ENCODE measurements at regions not wholly inside any gene's neighbourhood (a gene's known extent, or its start where the extent isn't known, plus 50 kb on each side); places are given as distances from the start of the nearest gene placed in this dataset.
A peak's percentile ranks its signal among the peaks of the same experiment; 100 is the strongest.
"Not testable (repeated sequence)": the region's sequence is repeated elsewhere in the genome, so short reads cannot be mapped to it uniquely, and the experiment has no call there.

DNA sequence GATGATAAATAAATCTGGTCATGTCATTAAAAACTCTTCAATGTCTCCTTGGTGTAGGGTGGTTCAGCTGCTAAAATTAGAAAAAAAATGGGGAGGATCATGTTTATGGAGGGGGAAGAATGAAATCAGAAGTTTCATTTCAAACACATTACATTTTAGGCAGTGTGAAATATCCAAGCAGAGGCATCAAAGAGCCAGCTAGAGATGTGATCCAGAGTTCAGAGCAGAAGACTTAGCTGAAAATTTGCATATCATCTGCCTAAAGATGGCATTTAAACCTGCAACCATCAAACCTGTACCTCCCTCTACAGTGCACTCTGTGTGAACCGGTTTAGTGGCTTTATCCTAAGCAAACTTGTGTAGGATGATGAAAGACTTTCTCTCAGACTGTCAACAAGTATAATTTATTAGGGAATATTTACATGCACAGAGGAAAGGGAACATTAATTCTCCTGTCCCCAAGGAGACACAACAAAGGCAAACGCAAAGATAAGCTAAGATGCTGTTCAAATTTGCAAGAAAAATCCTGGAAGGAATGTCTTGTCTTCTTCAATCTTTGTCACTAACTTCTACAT is 84.8 kb upstream of the PLEKHG1 start:
- no peaks in the 10 kb centered on the region for H3K36me3 ChIP-seq (replicated peaks; ENCODE audit: control insufficient read depth, insufficient read depth, low read length)
- no peak for DNase-seq
- no peak overlapping the region for H3K4me3 ChIP-seq (ENCODE audit: insufficient read depth, low read depth, low read length)
- no peaks in the 10 kb centered on the region for H3K27me3 ChIP-seq (ENCODE audit: control insufficient read depth, insufficient read depth, low read length)

- DNase-seq: no peak
- H3K27me3 ChIP-seq (ENCODE audit: control insufficient read depth, insufficient read depth, low read length): no peaks in the 10 kb centered on the region
- H3K4me3 ChIP-seq (ENCODE audit: insufficient read depth, low read depth, low read length): no peak overlapping the region
- no peaks in the 10 kb centered on the region for H3K36me3 ChIP-seq (replicated peaks; ENCODE audit: control insufficient read depth, insufficient read depth, low read length)
These were observed 83.5 kb upstream of the PLEKHG1 start for GRCh38 chr6:150516199-150516598.

GRCh38 chr6:150517175-150517574 is 82.5 kb upstream of the PLEKHG1 start:
- H3K36me3 ChIP-seq (replicated peaks; ENCODE audit: control insufficient read depth, insufficient read depth, low read length): no peaks in the 10 kb centered on the region
- no peak overlapping the region for H3K4me3 ChIP-seq (ENCODE audit: insufficient read depth, low read depth, low read length)
- no peaks in the 10 kb centered on the region for H3K27me3 ChIP-seq (ENCODE audit: control insufficient read depth, insufficient read depth, low read length)
- no peak for DNase-seq

GRCh38 chr6:150521482-150521881 is 78.2 kb upstream of the PLEKHG1 start:
- no peak for DNase-seq
- Histone ChIP-seq H3K27me3 (ENCODE audit: control insufficient read depth, insufficient read depth, low read length) (no peaks in the 10 kb centered on the region), H3K4me3 (ENCODE audit: insufficient read depth, low read depth, low read length) (no peak overlapping the region), H3K36me3 (replicated peaks; ENCODE audit: control insufficient read depth, insufficient read depth, low read length) (no peaks in the 10 kb centered on the region)

DNA sequence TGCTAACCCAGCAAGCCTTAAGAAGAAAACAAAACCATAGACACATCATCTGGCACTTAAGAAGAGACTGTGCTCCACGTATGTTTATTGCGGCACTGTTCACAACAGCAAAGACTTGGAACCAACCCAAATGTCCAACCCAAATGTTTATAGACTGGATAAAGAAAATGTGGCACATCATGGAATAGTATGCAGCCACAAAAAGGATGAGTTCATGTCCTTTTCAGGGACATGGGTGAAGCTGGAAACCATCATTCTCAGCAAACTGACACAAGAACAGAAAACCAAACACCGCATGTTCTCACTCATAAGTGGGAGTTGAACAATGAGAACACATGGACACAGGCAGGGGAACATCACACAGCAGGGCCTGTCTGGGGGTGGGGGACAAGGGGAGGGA is 76.5 kb upstream of the PLEKHG1 start:
- not testable (repeated sequence) for H3K27me3 ChIP-seq (ENCODE audit: control insufficient read depth, insufficient read depth, low read length); DNase-seq; H3K4me3 ChIP-seq (ENCODE audit: insufficient read depth, low read depth, low read length); H3K36me3 ChIP-seq (replicated peaks; ENCODE audit: control insufficient read depth, insufficient read depth, low read length)

GRCh38 chr6:150525300-150525699 is 74.4 kb upstream of the PLEKHG1 start:
- Histone ChIP-seq H3K27me3 (ENCODE audit: control insufficient read depth, insufficient read depth, low read length) (no peaks in the 10 kb centered on the region; the same call in 1 of the 2 replicates), H3K4me3 (ENCODE audit: insufficient read depth, low read depth, low read length) (no peak overlapping the region), H3K36me3 (replicated peaks; ENCODE audit: control insufficient read depth, insufficient read depth, low read length) (no peaks in the 10 kb centered on the region)
- DNase-seq: no peak

DNA sequence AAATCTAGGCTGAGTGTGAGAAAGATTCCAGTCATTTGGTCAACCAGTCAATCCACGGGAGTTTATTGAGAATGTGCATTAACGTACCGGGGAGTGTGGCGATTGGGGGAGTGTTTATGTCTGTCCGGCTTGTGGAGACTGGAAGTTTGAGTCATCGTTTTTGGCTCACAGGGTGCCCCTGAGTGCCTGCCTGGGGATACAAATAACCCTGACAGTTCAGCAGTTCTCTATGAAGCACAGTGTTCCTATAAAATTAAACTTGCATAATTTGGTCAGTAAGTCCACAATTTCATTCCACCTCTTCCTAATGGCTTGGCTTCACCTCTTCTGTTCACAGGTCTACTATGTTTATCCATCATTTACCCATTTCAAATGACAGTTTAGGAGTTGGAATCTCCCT is 72.6 kb upstream of the PLEKHG1 start:
- no peak overlapping the region for H3K4me3 ChIP-seq (ENCODE audit: insufficient read depth, low read depth, low read length)
- H3K27me3 ChIP-seq (ENCODE audit: control insufficient read depth, insufficient read depth, low read length): no peaks in the 10 kb centered on the region; the same call in 1 of the 2 replicates
- no peaks in the 10 kb centered on the region for H3K36me3 ChIP-seq (replicated peaks; ENCODE audit: control insufficient read depth, insufficient read depth, low read length)
- no peak for DNase-seq

- Histone ChIP-seq H3K4me3 (ENCODE audit: insufficient read depth, low read depth, low read length) (no peak overlapping the region), H3K36me3 (replicated peaks; ENCODE audit: control insufficient read depth, insufficient read depth, low read length) (no peaks in the 10 kb centered on the region), H3K27me3 (ENCODE audit: control insufficient read depth, insufficient read depth, low read length) (no peaks in the 10 kb centered on the region; the same call in 1 of the 2 replicates)
- DNase-seq: peak; percentile 75
These were observed 70.9 kb upstream of the PLEKHG1 start for GRCh38 chr6:150528648-150529285.

DNA sequence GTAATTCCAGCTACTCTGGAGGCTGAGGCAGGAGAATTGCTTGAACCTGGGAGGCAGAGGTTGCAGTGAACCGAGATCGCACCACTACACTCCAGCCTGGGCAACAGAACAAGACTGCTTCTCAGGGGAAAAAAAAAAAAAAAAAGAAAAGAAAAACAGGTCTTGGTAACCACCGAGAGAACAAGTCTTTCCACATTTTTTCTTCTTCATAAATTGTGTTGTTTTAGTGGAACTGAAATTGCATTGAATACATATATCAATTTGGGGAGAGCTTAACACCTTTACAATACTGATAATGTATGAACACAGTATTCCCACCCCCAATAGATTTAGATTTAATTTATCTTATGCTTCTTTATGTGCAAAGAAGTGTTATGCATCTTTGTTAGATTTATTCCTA is 70.0 kb upstream of the PLEKHG1 start:
- no peaks in the 10 kb centered on the region; the same call in 1 of the 2 replicates for H3K27me3 ChIP-seq (ENCODE audit: control insufficient read depth, insufficient read depth, low read length)
- H3K4me3 ChIP-seq (ENCODE audit: insufficient read depth, low read depth, low read length): no peak overlapping the region
- H3K36me3 ChIP-seq (replicated peaks; ENCODE audit: control insufficient read depth, insufficient read depth, low read length): no peaks in the 10 kb centered on the region
- DNase-seq: no peak

- no peaks in the 10 kb centered on the region; the same call in 1 of the 2 replicates for H3K27me3 ChIP-seq (ENCODE audit: control insufficient read depth, insufficient read depth, low read length)
- no peaks in the 10 kb centered on the region for H3K36me3 ChIP-seq (replicated peaks; ENCODE audit: control insufficient read depth, insufficient read depth, low read length)
- DNase-seq: no peak
- no peak overlapping the region for H3K4me3 ChIP-seq (ENCODE audit: insufficient read depth, low read depth, low read length)
These were observed 67.7 kb upstream of the PLEKHG1 start for GRCh38 chr6:150531957-150532356.

DNA sequence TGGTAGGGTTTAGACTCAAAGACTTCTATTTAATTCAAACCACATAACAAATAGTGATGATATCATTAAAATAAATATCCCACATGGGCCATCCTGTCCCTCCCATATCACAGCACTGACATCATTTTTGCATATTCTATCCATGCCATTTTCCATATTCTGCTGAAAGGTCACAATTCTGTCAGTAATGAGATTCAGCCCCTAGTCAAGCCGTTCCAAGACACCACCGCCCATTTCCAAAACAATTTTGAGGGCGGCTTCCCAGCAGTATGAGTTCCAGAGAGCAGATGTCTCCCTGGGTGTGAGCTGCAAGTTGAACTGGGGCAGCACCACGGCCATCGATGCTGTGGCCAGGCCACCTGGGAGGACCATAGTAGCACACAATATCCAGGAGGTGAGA is 65.1 kb upstream of the PLEKHG1 start:
- Histone ChIP-seq H3K4me3 (ENCODE audit: insufficient read depth, low read depth, low read length) (no peak overlapping the region), H3K36me3 (replicated peaks; ENCODE audit: control insufficient read depth, insufficient read depth, low read length) (no peaks in the 10 kb centered on the region), H3K27me3 (ENCODE audit: control insufficient read depth, insufficient read depth, low read length) (no peaks in the 10 kb centered on the region)
- DNase-seq: no peak

DNA sequence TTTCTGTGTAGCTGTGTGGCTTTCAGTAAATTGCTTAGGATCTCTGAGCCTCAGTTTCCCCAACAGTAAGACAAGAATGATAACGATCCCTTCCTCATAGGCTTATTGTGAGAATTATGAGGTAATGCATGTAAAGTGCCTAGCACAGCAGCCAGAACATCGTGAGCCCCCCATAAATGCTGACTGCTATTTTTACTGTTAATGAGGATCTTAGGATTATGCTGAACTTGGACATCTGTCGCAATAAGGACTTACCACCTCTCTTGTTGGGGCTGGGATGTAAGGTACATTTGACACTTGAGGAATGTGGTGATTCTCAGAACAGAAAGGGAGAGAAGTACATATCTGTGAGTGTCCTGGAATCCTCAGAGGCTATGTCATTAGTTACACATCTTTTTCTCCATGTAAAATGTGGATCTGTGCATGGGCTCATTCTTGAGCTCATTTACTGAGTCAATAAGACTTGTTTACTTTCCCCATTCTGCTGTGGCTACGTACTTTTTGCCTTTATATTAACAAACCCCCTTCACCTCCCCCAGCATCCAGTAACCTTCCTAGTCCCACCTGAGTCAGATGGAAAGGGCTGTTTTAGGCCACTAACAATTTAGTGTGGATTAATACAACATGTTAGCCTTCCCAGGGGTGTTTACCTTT is 64.4 kb upstream of the PLEKHG1 start:
- DNase-seq: no peak
- Histone ChIP-seq H3K4me3 (ENCODE audit: insufficient read depth, low read depth, low read length) (no peak overlapping the region), H3K27me3 (ENCODE audit: control insufficient read depth, insufficient read depth, low read length) (no peaks in the 10 kb centered on the region), H3K36me3 (replicated peaks; ENCODE audit: control insufficient read depth, insufficient read depth, low read length) (no peaks in the 10 kb centered on the region)

DNA sequence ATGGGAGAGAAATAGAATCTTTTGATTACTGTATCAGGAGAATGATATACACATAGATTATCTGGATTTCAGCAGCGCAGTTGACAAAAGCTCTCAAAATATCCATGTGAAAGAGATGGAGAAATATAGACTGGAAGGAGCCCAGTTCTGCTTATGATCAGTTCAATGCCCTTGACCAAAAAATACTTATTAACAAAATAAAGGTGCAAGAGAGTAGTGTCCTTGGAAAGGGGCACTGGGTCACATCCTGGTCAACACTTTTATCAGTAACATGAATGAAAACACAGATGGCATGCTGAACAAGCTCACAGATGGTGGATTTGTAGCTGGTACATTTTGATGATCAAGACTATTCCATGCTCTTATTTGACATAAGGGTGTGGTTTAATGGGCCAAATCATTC is 63.9 kb upstream of the PLEKHG1 start:
- Histone ChIP-seq H3K27me3 (ENCODE audit: control insufficient read depth, insufficient read depth, low read length) (no peaks in the 10 kb centered on the region), H3K36me3 (replicated peaks; ENCODE audit: control insufficient read depth, insufficient read depth, low read length) (no peaks in the 10 kb centered on the region), H3K4me3 (ENCODE audit: insufficient read depth, low read depth, low read length) (no peak overlapping the region)
- no peak for DNase-seq

DNA sequence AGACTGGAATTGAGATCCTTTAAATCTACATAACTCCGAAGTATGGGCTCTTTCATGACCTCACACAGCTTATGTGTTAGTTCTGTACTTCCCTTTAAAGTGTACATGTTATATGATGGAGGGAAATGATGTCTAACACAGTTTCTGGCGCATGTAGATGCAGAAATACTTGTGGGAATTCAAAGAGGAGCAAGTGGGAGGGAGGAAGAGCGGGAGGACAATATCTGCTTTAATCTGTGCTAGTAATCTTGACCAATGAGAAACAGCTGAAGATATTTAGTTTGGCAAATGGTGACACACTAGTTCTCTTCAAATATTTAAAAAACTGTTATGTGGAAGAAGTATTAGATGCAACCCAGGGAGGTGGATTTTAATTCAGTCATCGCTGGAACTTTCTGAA is 62.9 kb upstream of the PLEKHG1 start:
- Histone ChIP-seq H3K36me3 (replicated peaks; ENCODE audit: control insufficient read depth, insufficient read depth, low read length) (no peaks in the 10 kb centered on the region), H3K27me3 (ENCODE audit: control insufficient read depth, insufficient read depth, low read length) (no peaks in the 10 kb centered on the region), H3K4me3 (ENCODE audit: insufficient read depth, low read depth, low read length) (no peak overlapping the region)
- DNase-seq: no peak

- Histone ChIP-seq H3K4me3 (ENCODE audit: insufficient read depth, low read depth, low read length) (no peak overlapping the region), H3K36me3 (replicated peaks; ENCODE audit: control insufficient read depth, insufficient read depth, low read length) (no peaks in the 10 kb centered on the region), H3K27me3 (ENCODE audit: control insufficient read depth, insufficient read depth, low read length) (no peaks in the 10 kb centered on the region)
- DNase-seq: no peak
These were observed 62.2 kb upstream of the PLEKHG1 start for GRCh38 chr6:150537491-150537890.
